Activated CD8-positive, alpha-beta T cell treated with anti-CD3 and anti-CD28 coated beads for 36 hours (primary cell): ENCODE measurements at regions not wholly inside any gene's neighbourhood (a gene's known extent, or its start where the extent isn't known, plus 50 kb on each side); places are given as distances from the start of the nearest gene placed in this dataset.

Experiments
- ATAC-seq: fragments of 200-7000 bp; cut with Tn5 transposase; one replicate; pipeline ENCODE4 v1.10.0; 2021; ENCODE audit warnings: mild to moderate bottlenecking, moderate library complexity
- CTCF ChIA-PET: fragments of 350-600 bp; sonication (Branson Sonifier 250); formaldehyde crosslinking; loops from one replicate; lab custom pipeline; 2021; ENCODE audit warnings: antibody characterized with exemption; lab: Charles Lee
- POLR2A ChIA-PET: fragments of 350-600 bp; sonication (Branson Sonifier 250); formaldehyde crosslinking; loops from one replicate; lab custom pipeline; 2021; ENCODE audit warnings: antibody characterized with exemption; lab: Charles Lee
- DNase-seq: peaks from one replicate; pipeline ENCODE4 v3.0.0-alpha.2; 2020
- H3K27ac Mint-ChIP-seq: one replicate; pipeline ENCODE4 v1.8.0; 2021; ENCODE audit warnings: mild to moderate bottlenecking, mixed read lengths
- H3K27me3 Mint-ChIP-seq: one replicate; pipeline ENCODE4 v1.8.0; 2021; ENCODE audit warnings: mixed read lengths
- H3K36me3 Mint-ChIP-seq: one replicate; pipeline ENCODE4 v1.8.0; 2021; ENCODE audit warnings: low read depth, mixed read lengths
- H3K4me1 Mint-ChIP-seq: one replicate; pipeline ENCODE4 v1.8.0; 2021; ENCODE audit warnings: low read depth, mixed read lengths
- H3K4me3 Mint-ChIP-seq: one replicate; pipeline ENCODE4 v1.8.0; 2021; ENCODE audit warnings: mild to moderate bottlenecking, moderate library complexity, mixed read lengths
- H3K9me3 Mint-ChIP-seq: one replicate; pipeline ENCODE4 v1.8.0; 2021; ENCODE audit warnings: mixed read lengths
- intact Hi-C: fragments of 100-400 bp; cut with micrococcal nuclease; formaldehyde crosslinking; loops from one replicate; pipeline ENCODE4 v1.10.0; 2022
- TF ChIP-seq, protein P1 (sequence below): fragments of 200-600 bp; IDR thresholded peaks from one replicate; pipeline ENCODE4 v1.8.0; 2022; ENCODE audit warnings: antibody characterized with exemption, mild to moderate bottlenecking

DNA sequence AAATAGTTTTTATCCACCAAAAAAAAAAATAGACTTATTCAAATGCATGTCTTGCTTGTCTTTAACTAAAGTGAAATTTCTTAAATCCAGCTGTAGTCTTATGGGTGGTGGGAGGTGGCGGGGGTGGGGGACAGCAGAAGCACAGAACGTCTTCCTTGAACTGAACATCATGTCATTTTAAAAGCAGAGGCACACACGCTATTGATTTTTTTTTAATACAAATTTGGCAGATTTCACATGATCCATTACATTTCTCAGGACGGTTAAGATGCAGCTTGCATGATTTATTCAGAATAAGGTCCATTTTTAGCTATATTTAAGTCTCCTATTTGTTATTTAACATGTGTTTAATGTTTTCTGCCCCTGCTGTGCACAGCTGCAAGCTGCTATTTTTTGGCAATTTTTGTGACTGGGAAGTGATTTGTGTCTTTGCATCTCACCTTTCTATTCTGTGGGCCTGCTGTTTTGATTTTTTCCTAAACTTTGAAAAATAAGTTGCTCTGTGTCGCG is 274.0 kb downstream of the TSHZ3 start:
- POLR2A ChIA-PET = interaction anchor here (0.6 kb wide), 1 partner anchor 1047 kb away, joined by 3 read pairs; no protein-coding TSS in a partner anchor
- TF ChIP-seq, protein P1, sequence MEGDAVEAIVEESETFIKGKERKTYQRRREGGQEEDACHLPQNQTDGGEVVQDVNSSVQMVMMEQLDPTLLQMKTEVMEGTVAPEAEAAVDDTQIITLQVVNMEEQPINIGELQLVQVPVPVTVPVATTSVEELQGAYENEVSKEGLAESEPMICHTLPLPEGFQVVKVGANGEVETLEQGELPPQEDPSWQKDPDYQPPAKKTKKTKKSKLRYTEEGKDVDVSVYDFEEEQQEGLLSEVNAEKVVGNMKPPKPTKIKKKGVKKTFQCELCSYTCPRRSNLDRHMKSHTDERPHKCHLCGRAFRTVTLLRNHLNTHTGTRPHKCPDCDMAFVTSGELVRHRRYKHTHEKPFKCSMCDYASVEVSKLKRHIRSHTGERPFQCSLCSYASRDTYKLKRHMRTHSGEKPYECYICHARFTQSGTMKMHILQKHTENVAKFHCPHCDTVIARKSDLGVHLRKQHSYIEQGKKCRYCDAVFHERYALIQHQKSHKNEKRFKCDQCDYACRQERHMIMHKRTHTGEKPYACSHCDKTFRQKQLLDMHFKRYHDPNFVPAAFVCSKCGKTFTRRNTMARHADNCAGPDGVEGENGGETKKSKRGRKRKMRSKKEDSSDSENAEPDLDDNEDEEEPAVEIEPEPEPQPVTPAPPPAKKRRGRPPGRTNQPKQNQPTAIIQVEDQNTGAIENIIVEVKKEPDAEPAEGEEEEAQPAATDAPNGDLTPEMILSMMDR = no peak
- CTCF ChIA-PET = no interaction called here
- ATAC-seq (no peak), DNase-seq (no peak)
- H3K4me3 Mint-ChIP-seq = no peak overlapping the region
- peaks cover 25% of the 10 kb centered on the region for H3K27me3 Mint-ChIP-seq
- intact Hi-C loops = no loop called here
- no peaks in the 10 kb centered on the region for H3K36me3 Mint-ChIP-seq
- no peak overlapping the region for H3K27ac Mint-ChIP-seq
- no peaks in the 10 kb centered on the region for H3K4me1 Mint-ChIP-seq
- H3K9me3 Mint-ChIP-seq = no peaks in the 10 kb centered on the region

DNA sequence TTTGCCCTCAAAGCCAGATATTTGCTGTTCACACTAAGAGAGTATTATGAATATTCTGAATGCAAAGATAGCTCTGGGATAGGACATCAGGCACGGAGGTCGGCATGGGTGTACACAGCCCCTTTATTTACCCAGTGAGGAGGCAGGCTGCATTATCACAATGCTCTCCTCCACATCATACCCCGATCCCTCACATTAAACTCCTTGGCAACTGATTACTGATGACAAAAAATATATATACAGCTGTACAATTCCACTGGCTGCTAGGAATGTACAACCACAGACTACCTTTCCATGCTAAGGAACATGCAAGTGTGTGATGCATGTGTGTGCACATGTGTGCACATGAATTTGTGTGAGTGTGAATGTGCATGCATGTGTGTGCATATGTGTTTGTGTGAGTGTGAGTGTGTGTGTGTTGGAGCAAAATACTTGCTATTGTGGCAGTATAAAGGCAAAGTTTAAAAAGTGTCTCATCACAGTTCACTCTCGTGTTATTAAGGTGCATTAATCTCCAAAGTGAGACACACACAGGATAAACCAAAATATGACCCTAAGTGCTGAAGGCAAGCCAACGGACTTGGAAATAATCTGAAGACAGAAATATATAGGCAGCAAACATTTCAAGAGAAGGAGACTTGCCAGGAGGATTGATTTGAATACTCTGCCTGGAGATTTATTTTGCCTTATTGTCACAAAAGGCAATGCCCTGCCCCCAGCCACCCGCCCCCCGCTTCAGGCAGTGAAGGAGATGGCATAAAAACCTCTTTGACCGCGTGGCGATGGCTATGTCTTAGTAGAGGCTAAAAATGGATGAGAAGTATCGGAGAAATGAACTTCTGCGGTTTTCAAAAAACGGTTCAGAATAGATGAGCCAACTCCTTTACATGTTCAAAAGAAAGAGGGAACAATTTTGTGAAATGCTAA is 274.8 kb downstream of the TSHZ3 start:
- H3K27me3 Mint-ChIP-seq = peaks cover 21% of the 10 kb centered on the region
- no peak for DNase-seq
- ChIA-PET POLR2A (no interaction called here), CTCF (no interaction called here)
- H3K27ac Mint-ChIP-seq = no peak overlapping the region
- intact Hi-C loops = no loop called here
- H3K4me3 Mint-ChIP-seq = no peak overlapping the region
- H3K9me3 Mint-ChIP-seq = no peaks in the 10 kb centered on the region
- H3K4me1 Mint-ChIP-seq = no peaks in the 10 kb centered on the region
- no peak for ATAC-seq
- H3K36me3 Mint-ChIP-seq = no peaks in the 10 kb centered on the region
- TF ChIP-seq, protein P1 = no peak

GRCh38 chr19:31073485-31074198 is 275.6 kb downstream of the TSHZ3 start:
- Mint-ChIP-seq H3K27ac (no peak overlapping the region), H3K9me3 (no peaks in the 10 kb centered on the region), H3K4me1 (no peaks in the 10 kb centered on the region), H3K27me3 (peaks cover 21% of the 10 kb centered on the region), H3K4me3 (no peak overlapping the region), H3K36me3 (no peaks in the 10 kb centered on the region)
- ChIA-PET CTCF (no interaction called here), POLR2A (no interaction called here)
- intact Hi-C loops = no loop called here
- no peak for DNase-seq
- no peak for ATAC-seq
- TF ChIP-seq, protein P1 = no peak

DNA sequence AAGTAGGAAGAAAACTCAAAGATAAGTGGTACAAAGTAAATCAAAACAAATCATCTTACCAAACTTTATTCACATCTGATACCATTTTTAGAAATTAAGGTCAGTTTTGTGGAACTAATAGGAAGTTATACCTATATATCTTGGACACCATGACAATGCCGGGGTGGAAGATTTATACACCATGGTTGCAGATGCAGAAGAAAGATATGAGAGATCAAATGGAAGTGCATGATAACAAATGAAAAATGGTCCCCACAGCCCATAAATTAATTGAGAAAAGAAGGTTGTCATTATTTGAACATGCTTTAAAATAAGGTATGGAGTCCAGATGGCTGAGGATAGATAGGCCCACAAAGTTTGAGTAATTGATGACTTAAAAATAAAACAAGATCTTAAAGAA is 276.8 kb downstream of the TSHZ3 start:
- TF ChIP-seq, protein P1 = no peak
- Mint-ChIP-seq H3K9me3 (no peaks in the 10 kb centered on the region), H3K27me3 (peaks cover 21% of the 10 kb centered on the region), H3K27ac (no peak overlapping the region), H3K4me3 (no peak overlapping the region), H3K36me3 (no peaks in the 10 kb centered on the region), H3K4me1 (no peaks in the 10 kb centered on the region)
- CTCF ChIA-PET = no interaction called here
- POLR2A ChIA-PET = no interaction called here
- intact Hi-C loops = no loop called here
- ATAC-seq (no peak), DNase-seq (no peak)
